Uterus (tissue), 3 donors: ENCODE measurements at regions not wholly inside any gene's neighbourhood (a gene's known extent, or its start where the extent isn't known, plus 50 kb on each side); places are given as distances from the start of the nearest gene placed in this dataset.

Experiments
- DNase-seq, 2 donors: peaks; one replicate each; pipeline ENCODE4 v3.0.0-alpha.2; 2019 to 2020
- H3K27ac ChIP-seq, 2 donors: fragments of 200-600 bp; sonication (generic); 1 replicate in 1 of 2; 2 replicates in 1 of 2; pipeline ENCODE4 v1.5.1; 2016 to 2018
- H3K27me3 ChIP-seq, 2 donors: fragments of 200-600 bp; sonication (generic); one replicate each; pipeline ENCODE4 v1.5.1; 2018 to 2019; ENCODE audit warnings: control low read depth in 1 of 2
- H3K36me3 ChIP-seq, 2 donors: fragments of 200-600 bp; sonication (generic); one replicate each; pipeline ENCODE4 v1.5.1; 2019; ENCODE audit warnings: control low read depth in 1 of 2
- H3K4me1 ChIP-seq, 2 donors: fragments of 200-600 bp; sonication (generic); one replicate each; pipeline ENCODE4 v1.5.1; 2018 to 2019; ENCODE audit warnings: control low read depth in 1 of 2
- H3K4me3 ChIP-seq, 2 donors: fragments of 200-600 bp; sonication (generic); 1 replicate in 1 of 2; 2 replicates in 1 of 2; pipeline ENCODE4 v1.5.1; 2018 to 2019; ENCODE audit warnings: mild to moderate bottlenecking in 1 of 2
- H3K9me3 ChIP-seq, 2 donors: fragments of 200-600 bp; sonication (generic); one replicate each; pipeline ENCODE4 v1.5.1; 2019; ENCODE audit warnings: control low read depth in 1 of 2
- POLR2A ChIP-seq, 2 donors: fragments of 450-650 bp; IDR thresholded peaks; one replicate each; pipeline ENCODE4 v1.6.1; 2016; ENCODE audit warnings: antibody characterized with exemption in 2 of 2, mild to moderate bottlenecking in 1 of 2, moderate library complexity in 1 of 2
- intact Hi-C: fragments of 100-400 bp; cut with DNase I; formaldehyde crosslinking; loops from one replicate; pipeline ENCODE4 v1.15.1; 2023; ENCODE audit warnings: low total_unique reads
- TF ChIP-seq, protein P1 (sequence below), 4 experiments: fragments of 200-600 bp in 2 of 4; fragments of 450-650 bp in 2 of 4; sonication (generic) in 2 of 4; IDR thresholded peaks; one replicate each; pipeline ENCODE4 v1.5.1; 2016 to 2019; ENCODE audit warnings: antibody characterized with exemption in 4 of 4, mild to moderate bottlenecking in 2 of 4, moderate library complexity in 1 of 4
- donor health status: DM: yes; HTN: yes; CAD: no.

DNA sequence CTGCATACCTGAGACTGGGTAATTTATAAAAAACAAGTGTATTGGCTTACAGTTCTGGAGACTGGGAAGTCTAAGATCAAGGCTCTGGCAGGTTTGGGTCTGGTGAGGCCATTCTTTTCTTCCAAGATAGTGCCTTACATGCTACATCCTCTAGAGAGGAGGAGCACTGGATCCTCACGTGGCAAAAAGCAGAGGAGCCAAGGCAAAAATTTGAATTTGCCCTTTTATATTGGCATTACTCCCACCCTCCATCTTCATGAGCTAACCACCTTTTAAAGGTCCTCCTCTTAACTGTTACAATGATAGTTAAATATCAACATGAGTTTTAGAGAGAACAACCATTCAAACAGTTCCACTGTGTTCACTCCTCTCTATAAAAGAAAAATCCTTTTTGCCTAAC, 286.3 kb upstream of the SEL1L start:
- H3K27ac ChIP-seq: no peak overlapping the region
- no peak for TF ChIP-seq POLR2A (IDR thresholded peaks at IDR 0.05)
- TF ChIP-seq, protein P1, sequence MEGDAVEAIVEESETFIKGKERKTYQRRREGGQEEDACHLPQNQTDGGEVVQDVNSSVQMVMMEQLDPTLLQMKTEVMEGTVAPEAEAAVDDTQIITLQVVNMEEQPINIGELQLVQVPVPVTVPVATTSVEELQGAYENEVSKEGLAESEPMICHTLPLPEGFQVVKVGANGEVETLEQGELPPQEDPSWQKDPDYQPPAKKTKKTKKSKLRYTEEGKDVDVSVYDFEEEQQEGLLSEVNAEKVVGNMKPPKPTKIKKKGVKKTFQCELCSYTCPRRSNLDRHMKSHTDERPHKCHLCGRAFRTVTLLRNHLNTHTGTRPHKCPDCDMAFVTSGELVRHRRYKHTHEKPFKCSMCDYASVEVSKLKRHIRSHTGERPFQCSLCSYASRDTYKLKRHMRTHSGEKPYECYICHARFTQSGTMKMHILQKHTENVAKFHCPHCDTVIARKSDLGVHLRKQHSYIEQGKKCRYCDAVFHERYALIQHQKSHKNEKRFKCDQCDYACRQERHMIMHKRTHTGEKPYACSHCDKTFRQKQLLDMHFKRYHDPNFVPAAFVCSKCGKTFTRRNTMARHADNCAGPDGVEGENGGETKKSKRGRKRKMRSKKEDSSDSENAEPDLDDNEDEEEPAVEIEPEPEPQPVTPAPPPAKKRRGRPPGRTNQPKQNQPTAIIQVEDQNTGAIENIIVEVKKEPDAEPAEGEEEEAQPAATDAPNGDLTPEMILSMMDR (IDR thresholded peaks at IDR 0.05): no peak
- H3K4me1 ChIP-seq: no peaks in the 10 kb centered on the region
- no peak for DNase-seq
- H3K27me3 ChIP-seq: no peaks in the 10 kb centered on the region
- no peak overlapping the region for H3K4me3 ChIP-seq
- no peaks in the 10 kb centered on the region for H3K9me3 ChIP-seq
- no peaks in the 10 kb centered on the region for H3K36me3 ChIP-seq
- intact Hi-C loops: no loop called here

DNA sequence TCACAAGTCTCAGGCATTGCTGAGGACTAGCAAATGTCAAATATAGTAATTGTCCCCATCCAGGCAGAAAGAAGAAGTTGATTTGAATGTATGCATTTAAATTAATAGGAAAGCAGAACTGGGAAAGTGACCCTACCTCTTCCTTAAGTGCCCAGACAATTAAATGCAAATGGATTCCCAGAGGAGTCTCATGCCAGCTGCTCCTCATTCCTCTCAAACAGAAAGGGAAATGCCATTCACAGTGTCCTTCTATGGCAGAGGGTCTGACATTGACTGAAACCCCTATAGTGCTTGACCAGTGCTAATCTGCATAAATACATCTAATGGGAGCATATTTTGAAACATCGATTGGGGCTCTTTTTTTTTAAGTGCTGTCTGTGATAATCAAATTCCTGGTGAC, 292.4 kb upstream of the SEL1L start:
- Histone ChIP-seq H3K4me1 (no peaks in the 10 kb centered on the region), H3K27me3 (no peaks in the 10 kb centered on the region), H3K36me3 (no peaks in the 10 kb centered on the region), H3K9me3 (no peaks in the 10 kb centered on the region), H3K4me3 (no peak overlapping the region), H3K27ac (no peak overlapping the region)
- TF ChIP-seq, protein P1 (IDR thresholded peaks at IDR 0.05): no peak
- no peak for TF ChIP-seq POLR2A (IDR thresholded peaks at IDR 0.05)
- intact Hi-C loops: no loop called here
- no peak for DNase-seq

DNA sequence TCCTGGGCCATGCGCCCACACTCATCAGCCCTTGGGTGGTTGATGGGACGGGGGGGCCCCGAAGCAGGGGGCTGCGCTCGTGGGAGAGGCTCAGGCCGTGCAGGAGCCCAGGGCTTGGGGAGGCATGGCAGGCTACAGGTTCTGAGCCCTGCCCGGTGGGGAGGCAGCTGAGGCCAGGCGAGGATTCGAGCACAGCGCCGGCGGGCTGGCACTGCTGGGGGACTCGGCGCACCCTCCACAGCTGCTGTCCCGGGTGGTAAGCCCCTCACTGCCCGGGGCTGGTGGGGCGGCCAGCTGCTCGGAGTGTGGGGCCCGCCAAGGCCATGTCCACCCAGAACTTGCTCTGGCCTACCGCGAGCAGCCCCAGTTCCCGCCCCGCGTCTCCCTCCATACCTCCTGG, 295.8 kb upstream of the SEL1L start:
- intact Hi-C loops: no loop called here
- H3K27ac ChIP-seq: no peak overlapping the region
- no peak for DNase-seq
- H3K9me3 ChIP-seq: no peaks in the 10 kb centered on the region
- TF ChIP-seq POLR2A (IDR thresholded peaks at IDR 0.05): no peak
- TF ChIP-seq, protein P1 (IDR thresholded peaks at IDR 0.05): no peak
- no peak overlapping the region for H3K4me3 ChIP-seq
- H3K27me3 ChIP-seq: no peaks in the 10 kb centered on the region
- no peaks in the 10 kb centered on the region for H3K4me1 ChIP-seq
- H3K36me3 ChIP-seq: no peaks in the 10 kb centered on the region

DNA sequence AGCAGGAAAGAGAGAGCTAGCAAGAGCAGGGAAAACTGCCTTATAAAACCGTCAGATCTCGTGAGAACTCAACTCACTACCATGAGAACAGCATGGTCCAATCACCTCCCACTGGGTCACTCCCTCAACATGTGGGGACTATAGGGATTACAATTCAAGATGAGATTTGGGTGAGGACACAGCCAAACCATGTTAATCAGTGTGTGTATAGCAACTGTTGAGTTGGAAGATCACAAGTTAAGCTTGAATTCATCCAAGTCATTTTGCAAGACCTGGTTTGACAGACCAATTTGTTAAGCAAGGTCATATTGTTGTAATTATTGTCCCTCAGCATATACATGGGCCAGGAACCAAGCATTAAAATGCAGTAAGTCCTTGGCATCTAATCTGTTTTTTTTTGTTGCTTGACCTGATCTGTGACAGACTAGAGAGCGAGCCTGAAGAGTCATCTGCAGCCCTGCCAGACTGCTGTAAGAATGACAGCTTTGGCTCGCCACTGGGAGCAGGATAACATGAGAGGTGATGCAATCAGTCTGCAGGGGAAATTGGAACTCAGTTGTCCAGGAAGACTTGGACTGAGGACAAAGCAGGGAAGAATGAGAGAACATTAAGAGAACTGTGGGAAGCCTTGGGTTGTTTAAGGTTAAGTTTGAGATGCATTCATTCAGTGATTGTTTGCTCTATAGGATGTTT, 297.6 kb upstream of the SEL1L start:
- Histone ChIP-seq H3K27ac (no peak overlapping the region), H3K4me1 (no peaks in the 10 kb centered on the region), H3K9me3 (no peaks in the 10 kb centered on the region), H3K4me3 (no peak overlapping the region), H3K36me3 (no peaks in the 10 kb centered on the region), H3K27me3 (no peaks in the 10 kb centered on the region)
- no peak for DNase-seq
- TF ChIP-seq, protein P1 (IDR thresholded peaks at IDR 0.05): no peak
- TF ChIP-seq POLR2A (IDR thresholded peaks at IDR 0.05): no peak
- intact Hi-C loops: no loop called here

DNA sequence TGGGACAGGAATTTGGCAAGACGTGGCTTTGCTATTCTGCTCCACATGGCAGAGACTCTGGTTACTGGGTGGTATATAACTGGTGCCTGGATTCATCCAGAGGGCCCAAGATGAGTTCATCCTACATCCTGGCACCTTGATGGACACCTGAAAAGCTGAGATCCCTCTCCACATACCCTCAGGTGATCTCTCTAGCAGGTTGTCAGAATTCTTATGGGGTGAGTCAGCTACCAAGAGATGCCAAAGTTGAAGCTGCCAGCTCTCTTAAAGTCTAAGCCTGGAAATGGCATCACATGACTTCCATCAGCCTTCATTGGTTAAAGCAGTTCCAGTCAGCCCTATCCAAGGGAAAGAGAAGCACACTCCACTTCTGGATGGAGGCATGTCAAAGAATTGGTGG, 300.7 kb upstream of the SEL1L start:
- Histone ChIP-seq H3K36me3 (no peaks in the 10 kb centered on the region), H3K4me1 (no peaks in the 10 kb centered on the region), H3K27me3 (no peaks in the 10 kb centered on the region), H3K9me3 (no peaks in the 10 kb centered on the region), H3K4me3 (no peak overlapping the region), H3K27ac (no peak overlapping the region)
- intact Hi-C loops: no loop called here
- TF ChIP-seq, protein P1 (IDR thresholded peaks at IDR 0.05): no peak
- TF ChIP-seq POLR2A (IDR thresholded peaks at IDR 0.05): no peak
- DNase-seq: no peak
